ENCODE measurements at regions not wholly inside any gene's neighbourhood (a gene's known extent, or its start where the extent isn't known, plus 50 kb on each side); places are given as distances from the start of the nearest gene placed in this dataset.
A peak's percentile ranks its signal among the peaks of the same experiment; 100 is the strongest.

DNA sequence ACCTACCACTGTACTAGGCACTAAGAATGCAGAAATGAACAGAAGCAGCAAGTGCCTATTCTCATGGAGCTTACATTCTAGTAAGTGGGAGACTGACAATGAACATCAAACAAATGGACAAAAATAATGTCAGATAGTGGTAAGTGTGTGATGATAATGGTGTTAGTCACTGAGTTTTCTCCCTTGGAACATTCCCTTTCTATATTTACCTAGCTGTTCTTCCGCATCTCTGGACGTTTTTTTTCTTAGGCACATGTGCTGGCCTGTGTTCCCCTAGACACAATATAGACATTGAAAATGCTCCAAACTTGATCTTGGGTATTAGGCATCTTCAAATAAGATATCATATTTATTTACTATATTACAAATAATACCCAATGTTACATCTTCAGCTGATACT is 218.1 kb upstream of the GJE1 start:
- H3K27me3 Mint-ChIP-seq (ENCODE audit: insufficient read depth, unreplicated experiment): peaks cover 27% of the 10 kb centered on the region
- DNase-seq (ENCODE audit: unreplicated experiment): no peak
- intact Hi-C loops (cut with micrococcal nuclease): no loop called here
- no peaks in the 10 kb centered on the region for H3K36me3 Mint-ChIP-seq (ENCODE audit: insufficient read depth, unreplicated experiment)
- ChIA-PET POLR2A (no interaction called here), CTCF (no interaction called here)
- no peaks in the 10 kb centered on the region for H3K4me1 Mint-ChIP-seq (ENCODE audit: insufficient read depth, unreplicated experiment)
- H3K27ac Mint-ChIP-seq (ENCODE audit: low read depth, unreplicated experiment): no peak overlapping the region
- no peak overlapping the region for H3K4me3 Mint-ChIP-seq (ENCODE audit: unreplicated experiment)
- TF ChIP-seq, protein P1, sequence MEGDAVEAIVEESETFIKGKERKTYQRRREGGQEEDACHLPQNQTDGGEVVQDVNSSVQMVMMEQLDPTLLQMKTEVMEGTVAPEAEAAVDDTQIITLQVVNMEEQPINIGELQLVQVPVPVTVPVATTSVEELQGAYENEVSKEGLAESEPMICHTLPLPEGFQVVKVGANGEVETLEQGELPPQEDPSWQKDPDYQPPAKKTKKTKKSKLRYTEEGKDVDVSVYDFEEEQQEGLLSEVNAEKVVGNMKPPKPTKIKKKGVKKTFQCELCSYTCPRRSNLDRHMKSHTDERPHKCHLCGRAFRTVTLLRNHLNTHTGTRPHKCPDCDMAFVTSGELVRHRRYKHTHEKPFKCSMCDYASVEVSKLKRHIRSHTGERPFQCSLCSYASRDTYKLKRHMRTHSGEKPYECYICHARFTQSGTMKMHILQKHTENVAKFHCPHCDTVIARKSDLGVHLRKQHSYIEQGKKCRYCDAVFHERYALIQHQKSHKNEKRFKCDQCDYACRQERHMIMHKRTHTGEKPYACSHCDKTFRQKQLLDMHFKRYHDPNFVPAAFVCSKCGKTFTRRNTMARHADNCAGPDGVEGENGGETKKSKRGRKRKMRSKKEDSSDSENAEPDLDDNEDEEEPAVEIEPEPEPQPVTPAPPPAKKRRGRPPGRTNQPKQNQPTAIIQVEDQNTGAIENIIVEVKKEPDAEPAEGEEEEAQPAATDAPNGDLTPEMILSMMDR (IDR thresholded peaks at IDR 0.05; ENCODE audit: unreplicated experiment): no peak
- BruUV-seq (replicated peaks): no TSS peak
- no peaks in the 10 kb centered on the region for H3K9me3 Mint-ChIP-seq (ENCODE audit: unreplicated experiment)

DNA sequence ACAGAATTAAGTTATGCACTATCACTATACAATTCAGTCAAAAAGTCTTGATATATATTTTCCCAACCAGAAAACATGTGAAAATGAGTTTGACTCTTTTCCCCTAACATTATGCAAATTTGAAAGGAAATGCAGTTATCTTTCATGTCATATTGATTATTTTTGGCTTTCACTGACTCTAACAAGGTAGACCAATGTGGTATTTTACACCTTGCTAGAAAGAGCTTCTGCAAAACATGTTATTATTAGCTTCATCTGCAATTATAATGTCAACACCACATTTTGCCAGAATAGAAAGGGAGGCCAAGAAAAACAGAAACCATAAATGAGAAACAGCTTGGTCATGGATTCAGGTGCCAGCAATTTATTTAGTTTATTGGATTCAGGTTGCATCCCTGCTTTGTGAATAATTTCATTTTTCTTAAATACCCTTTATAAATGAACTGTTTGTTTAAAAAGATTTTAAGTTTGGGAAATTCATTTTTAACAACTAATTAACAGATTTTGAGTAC is 226.1 kb upstream of the GJE1 start:
- Mint-ChIP-seq H3K4me1 (ENCODE audit: insufficient read depth, unreplicated experiment) (no peaks in the 10 kb centered on the region), H3K9me3 (ENCODE audit: unreplicated experiment) (no peaks in the 10 kb centered on the region), H3K27ac (ENCODE audit: low read depth, unreplicated experiment) (no peak overlapping the region), H3K27me3 (ENCODE audit: insufficient read depth, unreplicated experiment) (peaks cover 20% of the 10 kb centered on the region), H3K4me3 (ENCODE audit: unreplicated experiment) (no peak overlapping the region), H3K36me3 (ENCODE audit: insufficient read depth, unreplicated experiment) (no peaks in the 10 kb centered on the region)
- intact Hi-C loops (cut with micrococcal nuclease): no loop called here
- TF ChIP-seq, protein P1 (IDR thresholded peaks at IDR 0.05; ENCODE audit: unreplicated experiment): no peak
- peak; percentile 9 for DNase-seq (ENCODE audit: unreplicated experiment)
- POLR2A ChIA-PET: no interaction called here
- CTCF ChIA-PET: no interaction called here
- BruUV-seq (replicated peaks): no TSS peak

DNA sequence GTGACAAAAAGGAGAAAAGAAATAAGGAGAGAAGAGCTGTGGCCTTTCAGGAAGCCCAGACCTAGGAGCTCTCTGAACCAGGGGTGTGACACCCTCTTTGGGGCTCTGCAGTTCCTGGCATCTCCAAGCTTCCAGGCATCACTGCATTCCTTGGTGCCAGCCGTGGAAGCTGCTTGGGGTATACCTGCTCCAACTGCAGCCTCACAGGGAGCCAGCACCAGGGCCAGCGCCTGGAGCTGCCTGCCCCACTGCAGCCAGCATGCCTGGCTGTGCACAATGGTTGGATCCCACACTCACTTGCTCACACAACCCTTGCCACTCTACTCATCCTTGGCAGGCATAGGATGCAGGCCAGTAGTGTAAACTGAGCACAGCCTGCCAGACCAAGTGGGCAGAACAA is 242.1 kb upstream of the GJE1 start:
- Mint-ChIP-seq H3K4me3 (ENCODE audit: unreplicated experiment) (no peak overlapping the region), H3K4me1 (ENCODE audit: insufficient read depth, unreplicated experiment) (no peaks in the 10 kb centered on the region), H3K36me3 (ENCODE audit: insufficient read depth, unreplicated experiment) (no peaks in the 10 kb centered on the region), H3K27me3 (ENCODE audit: insufficient read depth, unreplicated experiment) (peaks cover 35% of the 10 kb centered on the region), H3K27ac (ENCODE audit: low read depth, unreplicated experiment) (no peak overlapping the region), H3K9me3 (ENCODE audit: unreplicated experiment) (peaks cover 9% of the 10 kb centered on the region)
- ChIA-PET POLR2A (interaction anchor here (0.6 kb wide), 1 partner anchor 8 kb away, joined by 3 read pairs; no protein-coding TSS in a partner anchor), CTCF (interaction anchor here (1.2 kb wide), 1 partner anchor 37 kb away, joined by 4 read pairs; no protein-coding TSS in a partner anchor)
- TF ChIP-seq, protein P1 (IDR thresholded peaks at IDR 0.05; ENCODE audit: unreplicated experiment): no peak
- no TSS peak for BruUV-seq (replicated peaks)
- intact Hi-C loops (cut with micrococcal nuclease): no loop called here
- DNase-seq (ENCODE audit: unreplicated experiment): no peak

DNA sequence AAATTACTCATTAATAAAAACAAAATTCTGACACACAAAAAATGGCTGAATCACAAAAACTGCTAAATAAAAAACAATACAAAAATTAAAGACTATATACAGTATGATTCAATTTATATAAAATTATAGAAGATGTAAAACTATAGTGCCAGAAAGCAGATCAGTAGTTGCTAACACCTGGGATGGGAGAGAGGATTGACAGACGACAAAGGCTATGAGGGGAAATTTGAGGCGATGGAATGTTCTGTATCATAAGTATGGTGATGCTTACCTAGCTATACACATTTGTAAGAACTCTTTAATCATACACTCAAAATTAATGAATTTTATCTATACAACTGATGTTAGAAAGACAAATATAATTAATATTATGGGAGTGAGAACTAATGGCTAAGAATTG is 247.9 kb upstream of the GJE1 start:
- no peak overlapping the region for H3K4me3 Mint-ChIP-seq (ENCODE audit: unreplicated experiment)

More for the DNA sequence above, 247.9 kb upstream of the GJE1 start:
- intact Hi-C loops (cut with micrococcal nuclease): no loop called here
- H3K9me3 Mint-ChIP-seq (ENCODE audit: unreplicated experiment): peaks cover 5% of the 10 kb centered on the region
- H3K36me3 Mint-ChIP-seq (ENCODE audit: insufficient read depth, unreplicated experiment): no peaks in the 10 kb centered on the region
- ChIA-PET CTCF (no interaction called here), POLR2A (no interaction called here)
- H3K27ac Mint-ChIP-seq (ENCODE audit: low read depth, unreplicated experiment): no peak overlapping the region
- H3K4me1 Mint-ChIP-seq (ENCODE audit: insufficient read depth, unreplicated experiment): no peaks in the 10 kb centered on the region
- BruUV-seq (replicated peaks): no TSS peak
- DNase-seq (ENCODE audit: unreplicated experiment): no peak
- peaks cover 7% of the 10 kb centered on the region for H3K27me3 Mint-ChIP-seq (ENCODE audit: insufficient read depth, unreplicated experiment)
- TF ChIP-seq, protein P1 (IDR thresholded peaks at IDR 0.05; ENCODE audit: unreplicated experiment): no peak

All from MCF 10A (cell line).